SH-SY5Y (cell line): ENCODE measurements at regions not wholly inside any gene's neighbourhood (a gene's known extent, or its start where the extent isn't known, plus 50 kb on each side); places are given as distances from the start of the nearest gene placed in this dataset.

Experiments
- GATA2 ChIP-seq: IDR thresholded peaks from 2 replicates; pipeline ENCODE4 v1.6.1; 2011; ENCODE audit warnings: mild to moderate bottlenecking, low read depth, low read length
- GATA3 ChIP-seq: IDR thresholded peaks from 2 replicates; pipeline ENCODE4 v1.6.1; 2011; ENCODE audit warnings: low read depth, mild to moderate bottlenecking, low read length, moderate library complexity

- TF ChIP-seq GATA2 (no peak), GATA3 (no peak)
These were observed 116.9 kb upstream of the SLC1A3 start for GRCh38 chr5:36489505-36489904.
